ENCODE measurements at regions not wholly inside any gene's neighbourhood (a gene's known extent, or its start where the extent isn't known, plus 50 kb on each side); places are given as distances from the start of the nearest gene placed in this dataset.

DNA sequence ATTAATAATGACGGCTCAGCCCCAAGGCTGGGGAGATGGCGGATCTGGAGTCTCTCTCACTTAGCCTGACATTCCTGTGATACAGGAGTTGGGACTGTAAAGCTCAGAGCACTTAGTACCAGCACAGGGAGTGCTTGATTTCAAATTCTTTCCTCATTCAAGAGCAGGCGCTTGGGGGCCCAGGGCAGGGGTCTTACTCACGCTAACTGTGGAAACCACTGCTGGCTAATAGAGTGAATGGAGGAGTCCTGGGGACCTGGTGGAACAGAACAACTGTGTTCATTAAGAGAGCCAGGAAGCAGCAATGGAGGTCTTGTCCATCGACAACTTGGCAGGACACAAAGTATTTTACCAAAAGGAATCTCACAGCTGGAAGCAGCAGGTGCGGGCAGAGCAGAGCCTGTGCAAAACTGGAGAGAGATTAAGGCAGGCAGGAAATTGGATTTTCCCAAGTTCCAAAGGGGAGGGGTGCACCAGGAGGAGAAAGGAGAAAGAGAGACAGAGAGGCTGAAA is 358.9 kb downstream of the TNS1 start:
- no peak for TF ChIP-seq CTCF (IDR thresholded peaks at IDR 0.05; ENCODE audit: insufficient read depth, low read length, poor library complexity, severe bottlenecking)
- no peak for TF ChIP-seq EZH2phosphoT487 (conservative IDR thresholded peaks at IDR 0.05; ENCODE audit: low read length)

Measured in SU-DHL-6 (cell line).